ENCODE measurements at regions not wholly inside any gene's neighbourhood (a gene's known extent, or its start where the extent isn't known, plus 50 kb on each side); places are given as distances from the start of the nearest gene placed in this dataset.

DNA sequence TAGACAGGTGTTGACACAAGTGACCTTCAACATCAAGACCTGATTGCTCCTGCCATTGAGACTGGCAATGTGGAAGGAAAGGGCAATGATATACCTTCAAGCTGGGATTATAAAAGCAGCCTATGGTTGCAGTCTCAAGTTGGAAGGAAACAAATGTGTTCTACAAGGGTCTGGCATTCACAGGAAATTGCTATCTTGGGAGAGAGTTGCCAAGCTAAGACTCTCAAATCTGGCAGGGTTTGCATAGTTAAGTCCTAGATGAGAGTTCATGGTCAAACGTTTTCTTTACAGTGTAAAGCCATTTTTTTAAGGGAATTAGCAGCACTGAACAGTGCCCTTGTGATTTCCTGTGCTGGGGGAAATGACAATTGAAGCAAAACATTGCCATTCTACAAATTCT is 546.9 kb upstream of the CFAP20DC start:
- no peak for TF ChIP-seq CTCF (IDR thresholded peaks at IDR 0.05)
- TF ChIP-seq POLR2A (IDR thresholded peaks at IDR 0.05), result no peak
- no peak for TF ChIP-seq EP300 (IDR thresholded peaks at IDR 0.05)
- TF ChIP-seq POLR2AphosphoS5 (IDR thresholded peaks at IDR 0.05), result no peak
